ENCODE measurements at regions not wholly inside any gene's neighbourhood (a gene's known extent, or its start where the extent isn't known, plus 50 kb on each side); places are given as distances from the start of the nearest gene placed in this dataset.

DNA sequence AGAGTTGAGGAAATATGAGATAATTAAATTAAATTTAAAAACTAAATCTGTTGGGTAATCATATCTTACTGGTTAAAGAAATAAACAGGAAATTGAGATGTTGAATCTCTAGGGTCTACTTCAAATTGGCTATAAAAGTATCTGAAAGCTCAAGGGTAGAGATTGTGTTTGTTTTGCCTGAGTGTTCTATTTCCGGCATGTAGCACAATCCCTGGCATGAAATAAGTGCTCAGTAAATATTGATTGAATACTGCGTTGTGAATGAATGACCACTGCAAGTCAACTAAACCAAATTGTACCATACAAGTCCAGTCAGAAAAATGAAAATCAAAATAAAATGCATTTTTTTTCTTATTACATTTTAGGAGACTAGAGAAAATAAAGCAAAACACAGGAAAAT lies 709.8 kb downstream of the EPM2A start:
- no peak overlapping the region for H3K27ac ChIP-seq
- no peaks in the 10 kb centered on the region for H3K36me3 ChIP-seq
- no peaks in the 10 kb centered on the region for H3K27me3 ChIP-seq
- no peaks in the 10 kb centered on the region for H3K9me3 ChIP-seq
- intact Hi-C loops (cut with DNase I): loop anchor here (5.0 kb wide), 1 partner anchor 443 kb away; no protein-coding TSS in a partner anchor
- no peaks in the 10 kb centered on the region for H3K4me1 ChIP-seq
- H3K4me3 ChIP-seq: no peak overlapping the region
- TF ChIP-seq, protein P1, sequence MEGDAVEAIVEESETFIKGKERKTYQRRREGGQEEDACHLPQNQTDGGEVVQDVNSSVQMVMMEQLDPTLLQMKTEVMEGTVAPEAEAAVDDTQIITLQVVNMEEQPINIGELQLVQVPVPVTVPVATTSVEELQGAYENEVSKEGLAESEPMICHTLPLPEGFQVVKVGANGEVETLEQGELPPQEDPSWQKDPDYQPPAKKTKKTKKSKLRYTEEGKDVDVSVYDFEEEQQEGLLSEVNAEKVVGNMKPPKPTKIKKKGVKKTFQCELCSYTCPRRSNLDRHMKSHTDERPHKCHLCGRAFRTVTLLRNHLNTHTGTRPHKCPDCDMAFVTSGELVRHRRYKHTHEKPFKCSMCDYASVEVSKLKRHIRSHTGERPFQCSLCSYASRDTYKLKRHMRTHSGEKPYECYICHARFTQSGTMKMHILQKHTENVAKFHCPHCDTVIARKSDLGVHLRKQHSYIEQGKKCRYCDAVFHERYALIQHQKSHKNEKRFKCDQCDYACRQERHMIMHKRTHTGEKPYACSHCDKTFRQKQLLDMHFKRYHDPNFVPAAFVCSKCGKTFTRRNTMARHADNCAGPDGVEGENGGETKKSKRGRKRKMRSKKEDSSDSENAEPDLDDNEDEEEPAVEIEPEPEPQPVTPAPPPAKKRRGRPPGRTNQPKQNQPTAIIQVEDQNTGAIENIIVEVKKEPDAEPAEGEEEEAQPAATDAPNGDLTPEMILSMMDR (IDR thresholded peaks at IDR 0.05): no peak
- no peak overlapping the region for H3K9ac ChIP-seq (ENCODE audit: low read depth in 2 of 2, low read length in 2 of 2)
- no peak for DNase-seq

DNA sequence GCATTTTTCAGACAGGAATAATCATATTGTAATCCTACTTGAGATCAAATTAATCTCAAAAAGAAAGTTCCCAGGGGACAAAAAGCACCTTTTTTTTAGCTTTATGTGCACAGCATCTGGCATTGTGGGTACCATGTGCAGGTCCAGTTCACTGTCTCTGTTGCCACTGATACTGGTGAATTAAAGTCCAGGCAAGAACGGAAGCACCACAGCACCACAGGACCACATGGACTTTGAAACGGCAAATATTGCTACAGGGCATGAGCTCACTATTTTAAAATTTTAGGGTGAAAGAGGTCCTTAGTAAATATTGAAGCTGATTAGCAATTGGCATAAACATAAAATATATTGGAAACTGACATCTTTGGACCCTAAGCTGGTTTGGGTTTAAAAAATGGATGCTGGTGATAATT lies 709.0 kb downstream of the EPM2A start:
- Histone ChIP-seq H3K9me3 (no peaks in the 10 kb centered on the region), H3K27me3 (no peaks in the 10 kb centered on the region), H3K4me1 (no peaks in the 10 kb centered on the region), H3K27ac (no peak overlapping the region), H3K9ac (ENCODE audit: low read depth in 2 of 2, low read length in 2 of 2) (no peak overlapping the region), H3K4me3 (no peak overlapping the region), H3K36me3 (no peaks in the 10 kb centered on the region)
- TF ChIP-seq, protein P1 (IDR thresholded peaks at IDR 0.05): no peak
- no peak for DNase-seq
- intact Hi-C loops (cut with DNase I): loop anchor here (5.0 kb wide), 1 partner anchor 444 kb away; no protein-coding TSS in a partner anchor

DNA sequence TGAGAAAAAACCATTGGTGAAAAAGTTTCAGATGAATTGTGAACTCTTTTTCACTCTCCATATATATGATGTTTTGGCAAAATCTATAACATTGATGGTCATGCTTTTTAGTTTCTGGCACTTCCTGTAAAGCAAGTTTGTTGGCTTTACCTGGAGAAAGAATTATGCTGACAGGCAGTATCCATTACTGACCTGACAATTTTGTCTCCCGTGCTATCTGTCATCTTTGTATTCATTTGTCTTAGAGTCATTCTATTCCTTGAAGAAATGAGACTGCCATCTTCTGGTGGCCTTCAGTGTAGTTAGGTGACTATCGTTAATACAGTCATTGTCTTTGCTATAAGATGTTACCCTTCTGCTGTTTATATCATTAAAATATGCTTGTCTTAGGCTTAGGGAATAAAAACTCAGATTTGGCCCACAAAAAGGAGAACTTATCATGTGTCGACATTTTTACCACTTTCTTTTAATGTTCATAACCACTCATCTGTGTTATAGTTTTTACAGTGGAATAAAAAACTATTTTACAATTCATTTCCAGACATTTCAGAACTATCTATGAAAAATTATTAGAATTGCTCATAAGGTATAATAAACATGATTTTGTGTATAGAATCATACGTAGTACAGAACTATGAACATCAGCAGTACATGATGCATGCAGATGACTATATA lies 707.0 kb downstream of the EPM2A start:
- intact Hi-C loops (cut with DNase I): loop anchor here (5.0 kb wide), 1 partner anchor 446 kb away; no protein-coding TSS in a partner anchor
- Histone ChIP-seq H3K9ac (ENCODE audit: low read depth in 2 of 2, low read length in 2 of 2) (no peak overlapping the region), H3K4me1 (no peaks in the 10 kb centered on the region), H3K9me3 (no peaks in the 10 kb centered on the region), H3K36me3 (no peaks in the 10 kb centered on the region), H3K27me3 (no peaks in the 10 kb centered on the region), H3K4me3 (no peak overlapping the region), H3K27ac (no peak overlapping the region)
- peak; percentile 39 for DNase-seq
- TF ChIP-seq, protein P1 (IDR thresholded peaks at IDR 0.05): peak; percentile 23

DNA sequence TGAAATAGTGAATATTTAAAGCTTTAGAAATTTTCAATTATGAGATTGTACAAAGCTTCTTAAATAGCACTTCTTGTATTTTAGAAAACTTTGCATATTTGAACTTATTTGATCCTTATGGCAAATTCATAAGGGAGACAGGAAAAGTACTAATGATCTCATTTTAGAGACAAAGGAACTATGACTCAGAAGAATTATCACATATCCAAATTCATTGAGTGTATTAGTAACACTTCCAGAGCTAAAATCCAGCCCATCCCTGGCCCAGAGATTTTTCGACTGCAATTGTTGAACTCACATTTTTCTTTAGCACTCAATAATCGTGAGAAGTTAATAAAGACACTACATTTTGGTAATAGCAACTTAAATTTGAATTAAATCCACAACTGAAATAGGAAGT lies 704.3 kb downstream of the EPM2A start:
- intact Hi-C loops (cut with DNase I): no loop called here
- no peak for DNase-seq
- Histone ChIP-seq H3K27ac (no peak overlapping the region), H3K27me3 (no peaks in the 10 kb centered on the region), H3K36me3 (no peaks in the 10 kb centered on the region), H3K4me1 (no peaks in the 10 kb centered on the region), H3K9me3 (no peaks in the 10 kb centered on the region), H3K9ac (ENCODE audit: low read depth in 2 of 2, low read length in 2 of 2) (no peak overlapping the region), H3K4me3 (no peak overlapping the region)
- TF ChIP-seq, protein P1 (IDR thresholded peaks at IDR 0.05): no peak

DNA sequence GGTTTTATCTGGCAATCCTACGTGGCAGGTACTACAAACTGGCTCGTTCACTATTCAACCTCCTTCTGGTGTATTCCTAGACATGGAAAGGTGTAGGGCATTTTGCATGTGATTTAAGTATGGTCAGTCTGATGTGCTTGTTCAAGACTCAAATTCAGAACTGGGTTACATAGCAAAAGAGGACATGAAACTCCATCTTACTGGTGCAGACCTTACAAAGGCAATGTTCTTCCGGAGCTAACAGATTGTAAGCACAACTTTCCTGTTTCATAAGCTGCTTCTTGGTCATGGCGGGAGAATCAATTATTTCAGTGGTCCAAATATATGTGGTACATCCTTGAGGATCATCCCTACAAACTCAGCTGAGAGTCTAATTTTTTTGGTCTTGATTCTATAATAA lies 703.4 kb downstream of the EPM2A start:
- Histone ChIP-seq H3K27ac (no peak overlapping the region), H3K9ac (ENCODE audit: low read depth in 2 of 2, low read length in 2 of 2) (no peak overlapping the region), H3K4me1 (no peaks in the 10 kb centered on the region), H3K9me3 (no peaks in the 10 kb centered on the region), H3K4me3 (no peak overlapping the region), H3K36me3 (no peaks in the 10 kb centered on the region), H3K27me3 (no peaks in the 10 kb centered on the region)
- DNase-seq: no peak
- TF ChIP-seq, protein P1 (IDR thresholded peaks at IDR 0.05): no peak
- intact Hi-C loops (cut with DNase I): no loop called here
